NCI-H345 treated with DMSO at 0.1 percent for 48 hours (cell line): ENCODE measurements at regions not wholly inside any gene's neighbourhood (a gene's known extent, or its start where the extent isn't known, plus 50 kb on each side); places are given as distances from the start of the nearest gene placed in this dataset.
"Not testable (repeated sequence)": the region's sequence is repeated elsewhere in the genome, so short reads cannot be mapped to it uniquely, and the experiment has no call there.

Experiments used
- DNase-seq: peaks from one replicate; lab custom pipeline; 2025; ENCODE audit not compliant: unreplicated experiment; lab: John Stamatoyannopoulos, UW

- no peak for DNase-seq
These were observed 1355.7 kb downstream of the BRINP3 start for GRCh38 chr1:189121941-189122340.

GRCh38 chr1:189125694-189126093 is 1352.0 kb downstream of the BRINP3 start:
- no peak for DNase-seq

DNA sequence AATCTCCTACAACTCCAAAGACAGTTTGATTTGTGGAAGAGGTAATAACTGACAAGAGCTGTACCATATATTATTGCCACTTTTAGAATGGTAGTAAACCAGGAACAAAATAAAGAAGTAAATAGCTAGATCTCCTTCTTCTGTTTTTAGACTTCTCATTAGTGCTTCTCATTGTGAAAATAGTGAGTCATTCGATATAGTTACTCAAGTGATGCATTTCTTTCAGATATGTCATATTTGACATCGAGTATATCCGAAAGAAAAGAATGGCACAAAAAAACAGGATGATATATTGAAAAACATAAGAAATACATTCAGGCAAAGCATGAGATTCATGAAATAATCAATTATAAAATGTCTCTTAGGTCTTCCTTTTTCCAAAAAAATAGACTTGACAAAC is 1346.1 kb downstream of the BRINP3 start:
- DNase-seq = no peak

DNA sequence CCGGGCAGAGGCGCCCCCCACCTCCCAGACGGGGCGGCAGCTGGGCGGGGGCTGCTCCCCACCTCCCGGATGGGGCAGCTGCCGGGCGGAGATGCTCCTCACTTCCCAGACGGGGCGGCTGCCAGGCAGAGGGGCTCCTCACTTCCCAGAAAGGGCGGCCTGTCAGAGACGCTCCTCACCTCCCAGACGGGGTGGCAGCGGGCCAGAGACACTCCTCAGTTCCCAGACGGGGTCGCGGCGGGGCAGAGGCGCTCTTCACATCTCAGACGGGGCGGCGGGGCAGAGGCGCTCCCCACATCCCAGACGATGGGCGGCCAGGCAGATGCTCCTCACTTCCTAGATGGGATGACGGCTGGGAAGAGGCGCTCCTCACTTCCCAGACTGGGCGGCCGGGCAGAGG is 1337.9 kb downstream of the BRINP3 start:
- not testable (repeated sequence) for DNase-seq

DNA sequence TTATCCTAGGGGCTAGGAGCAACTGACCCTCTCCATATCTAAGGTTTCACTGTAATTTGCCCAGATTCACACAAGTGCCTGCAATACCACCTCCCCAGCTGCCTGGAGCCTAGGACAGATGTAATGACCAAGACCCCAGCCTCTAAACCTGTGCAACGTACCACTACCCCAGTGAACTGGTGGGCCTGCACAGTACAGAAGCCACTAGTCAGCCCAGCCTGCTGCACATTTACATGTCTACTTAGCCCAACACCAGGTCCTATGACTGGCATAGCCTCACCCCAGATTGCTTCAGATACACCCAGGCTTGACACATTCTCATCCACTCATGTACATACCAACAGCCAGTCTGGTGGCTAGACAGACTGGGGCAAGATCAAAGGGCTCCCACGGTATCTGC is 1336.6 kb downstream of the BRINP3 start:
- DNase-seq = no peak

DNA sequence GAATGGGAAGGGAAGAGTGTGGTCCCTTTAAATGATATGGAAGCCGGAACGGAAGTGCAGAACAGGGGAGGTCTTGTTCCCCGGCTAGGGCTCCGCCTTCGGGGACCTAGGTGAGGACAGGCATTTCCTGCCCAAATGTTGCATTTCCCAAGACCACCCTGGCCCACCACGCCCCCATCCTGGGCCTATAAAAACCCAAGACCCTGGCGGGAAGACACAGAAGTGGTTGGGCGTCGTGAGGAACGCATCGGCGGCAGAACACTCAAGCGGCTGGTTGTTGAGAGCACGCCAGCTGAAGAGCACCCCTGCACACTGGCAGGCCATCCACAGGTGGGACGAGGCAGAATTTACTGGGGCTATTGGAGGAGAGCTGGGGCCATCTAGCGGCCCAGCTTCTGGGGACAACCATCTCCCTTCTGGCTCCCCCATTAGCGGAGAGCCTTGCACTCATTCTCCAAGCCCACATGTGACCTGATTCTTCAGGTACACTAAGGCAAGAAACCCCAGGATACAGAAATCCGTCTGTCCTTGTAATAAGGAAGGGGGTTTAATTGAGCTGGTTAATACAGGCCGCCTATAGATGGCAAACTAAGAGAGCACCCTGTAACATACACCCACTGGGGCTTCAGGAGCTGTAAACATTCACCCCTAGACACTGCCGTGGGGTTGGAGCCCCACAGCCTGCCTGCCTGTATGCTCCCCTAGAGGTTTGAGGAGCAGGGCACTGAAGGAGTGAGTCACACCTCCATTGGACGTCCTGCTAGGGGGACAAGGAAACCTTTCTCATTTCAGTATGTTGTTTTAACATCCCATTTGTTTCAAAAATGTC is 1327.9 kb downstream of the BRINP3 start:
- no peak for DNase-seq

GRCh38 chr1:189150624-189151023 is 1327.0 kb downstream of the BRINP3 start:
- DNase-seq = no peak

- DNase-seq = no peak
These were observed 1326.3 kb downstream of the BRINP3 start for GRCh38 chr1:189151361-189151760.

- DNase-seq = no peak
These were observed 1325.0 kb downstream of the BRINP3 start for GRCh38 chr1:189152685-189153084.

DNA sequence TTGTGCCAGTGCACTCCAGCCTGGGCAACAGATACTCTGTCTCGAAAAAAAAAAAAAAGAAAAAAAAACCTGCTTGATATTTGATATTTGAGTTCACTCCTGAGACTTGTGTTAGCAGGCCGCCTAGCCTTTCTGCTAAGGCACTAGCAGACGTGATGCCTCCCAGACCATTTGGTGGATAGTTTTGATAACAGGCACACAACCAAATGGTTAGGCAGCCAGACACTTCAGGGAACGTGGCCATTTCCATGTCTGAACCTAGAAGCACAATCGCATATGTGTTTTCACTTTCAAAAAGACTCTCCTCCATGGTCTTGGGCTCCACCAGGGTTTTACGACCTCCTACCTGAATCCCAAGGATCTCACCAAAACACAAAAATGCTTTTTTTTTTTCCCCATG is 1319.5 kb downstream of the BRINP3 start:
- no peak for DNase-seq

- DNase-seq = no peak
These were observed 1301.8 kb downstream of the BRINP3 start for GRCh38 chr1:189175889-189176288.

DNA sequence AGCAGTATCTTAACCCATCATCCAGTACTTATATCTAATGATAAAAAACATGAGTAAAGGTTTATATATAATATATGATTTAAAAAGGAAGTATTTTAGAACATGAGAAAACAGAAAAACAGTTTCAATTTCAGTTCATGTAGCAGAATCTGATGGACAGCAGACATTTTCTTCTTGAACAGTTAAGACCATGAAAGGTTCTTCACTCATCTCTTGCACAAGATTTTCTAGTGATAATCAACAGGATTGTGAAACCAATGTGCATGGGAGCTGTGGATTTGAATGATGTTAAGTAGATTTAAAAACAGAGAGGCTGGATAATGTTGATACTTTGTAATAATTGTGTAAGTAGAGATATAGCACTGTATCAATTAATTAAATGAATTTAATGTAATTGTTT is 1297.6 kb downstream of the BRINP3 start:
- no peak for DNase-seq

GRCh38 chr1:189185097-189185496 is 1292.6 kb downstream of the BRINP3 start:
- DNase-seq = no peak

DNA sequence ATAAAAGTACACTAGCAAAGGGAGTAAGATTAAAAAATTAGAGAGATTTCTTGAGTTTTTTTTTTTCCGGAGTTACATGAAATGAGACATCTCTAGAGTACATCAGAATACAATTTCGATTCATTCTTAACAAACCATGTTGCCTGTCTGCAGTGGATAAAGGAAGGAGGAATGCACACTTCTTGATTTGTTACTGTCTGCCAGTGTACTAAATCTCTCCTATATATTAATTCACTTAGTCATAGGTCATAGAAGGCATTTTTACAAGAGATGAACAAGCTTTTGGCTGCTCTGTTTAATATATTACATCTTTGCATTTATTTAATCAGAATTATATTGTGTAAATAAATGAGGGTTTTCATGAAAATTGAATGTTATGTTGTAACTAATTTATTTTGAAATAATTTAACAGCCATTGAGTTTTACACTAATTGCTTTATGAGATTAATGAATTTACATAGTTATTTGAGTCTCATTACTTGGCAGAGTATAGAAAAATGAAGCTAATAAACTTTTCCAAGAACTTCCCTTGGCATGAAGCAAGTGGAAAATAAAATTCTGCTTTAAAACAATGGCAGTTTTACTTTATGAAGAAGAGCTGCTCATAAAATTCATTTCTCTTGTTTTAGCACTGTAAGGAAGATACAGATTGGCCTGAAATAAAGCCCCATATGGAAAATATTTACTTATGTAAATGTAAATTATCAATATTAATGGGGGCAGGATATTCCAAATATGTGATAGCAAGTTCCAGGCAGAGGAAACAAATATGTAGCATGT is 1284.7 kb downstream of the BRINP3 start:
- DNase-seq = no peak

- DNase-seq = no peak
These were observed 1271.8 kb downstream of the BRINP3 start for GRCh38 chr1:189205863-189206262.

GRCh38 chr1:189206617-189207016 is 1271.0 kb downstream of the BRINP3 start:
- no peak for DNase-seq

- no peak for DNase-seq
These were observed 1265.9 kb downstream of the BRINP3 start for GRCh38 chr1:189211742-189212141.

DNA sequence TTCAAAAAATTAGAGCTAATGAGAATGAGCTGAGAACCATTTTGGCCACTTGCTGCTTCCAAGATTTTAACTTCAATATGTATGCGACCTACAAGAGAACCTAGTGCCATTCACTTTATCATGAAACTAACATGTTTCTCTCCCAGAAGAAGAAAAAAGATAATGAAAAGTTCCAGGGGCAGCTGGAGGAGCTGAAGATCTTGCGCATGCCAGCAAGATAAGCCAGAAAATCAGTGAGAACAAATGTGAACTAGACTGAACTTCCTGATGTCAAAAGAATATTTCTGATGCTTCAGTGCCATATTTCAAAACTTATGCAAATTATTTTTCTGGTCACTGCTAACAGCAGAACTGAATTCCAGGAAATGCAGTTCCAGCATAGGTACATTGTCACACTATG is 1265.1 kb downstream of the BRINP3 start:
- no peak for DNase-seq

- no peak for DNase-seq
These were observed 1260.8 kb downstream of the BRINP3 start for GRCh38 chr1:189216886-189217285.

DNA sequence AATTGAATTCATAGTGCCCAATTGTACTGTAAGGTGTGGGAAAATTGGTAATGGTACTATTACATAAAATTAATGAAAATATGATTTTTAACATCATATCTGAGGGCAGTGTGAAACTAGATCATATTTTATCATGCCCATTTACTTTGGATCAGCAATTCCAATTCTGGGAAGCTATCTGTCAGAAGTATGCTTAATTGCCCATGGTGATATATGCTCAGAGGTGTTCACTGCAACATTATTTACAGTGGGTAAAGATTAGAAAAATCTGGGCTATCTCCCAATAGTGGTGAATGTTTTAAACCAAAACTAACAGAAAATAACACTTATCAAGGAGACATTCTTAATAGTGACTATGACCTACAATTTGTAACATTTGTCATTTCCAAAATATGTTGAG is 1260.0 kb downstream of the BRINP3 start:
- no peak for DNase-seq

DNA sequence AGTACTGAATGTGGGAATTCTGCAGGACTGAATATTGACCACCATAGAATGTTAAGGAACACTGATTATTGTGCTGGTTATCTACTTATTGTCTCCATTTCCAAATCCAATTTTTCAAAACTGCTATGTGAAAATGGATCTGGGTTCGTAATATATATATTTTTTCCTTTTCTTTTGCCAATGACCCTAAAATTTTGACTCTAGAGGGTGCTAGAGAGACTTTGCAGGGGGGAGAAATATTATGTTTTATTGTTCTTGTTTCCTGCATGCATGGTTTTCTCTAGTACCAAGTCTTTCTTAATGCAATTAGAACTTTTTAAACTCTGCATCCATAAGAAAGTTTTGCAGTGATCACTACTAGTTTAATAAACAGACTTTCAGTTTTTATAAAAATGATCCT is 1256.9 kb downstream of the BRINP3 start:
- no peak for DNase-seq

- DNase-seq = not testable (repeated sequence)
These were observed 1251.9 kb downstream of the BRINP3 start for GRCh38 chr1:189225794-189226145.
